ENCODE measurements at regions not wholly inside any gene's neighbourhood (a gene's known extent, or its start where the extent isn't known, plus 50 kb on each side); places are given as distances from the start of the nearest gene placed in this dataset.
"Not testable (repeated sequence)": the region's sequence is repeated elsewhere in the genome, so short reads cannot be mapped to it uniquely, and the experiment has no call there.

DNA sequence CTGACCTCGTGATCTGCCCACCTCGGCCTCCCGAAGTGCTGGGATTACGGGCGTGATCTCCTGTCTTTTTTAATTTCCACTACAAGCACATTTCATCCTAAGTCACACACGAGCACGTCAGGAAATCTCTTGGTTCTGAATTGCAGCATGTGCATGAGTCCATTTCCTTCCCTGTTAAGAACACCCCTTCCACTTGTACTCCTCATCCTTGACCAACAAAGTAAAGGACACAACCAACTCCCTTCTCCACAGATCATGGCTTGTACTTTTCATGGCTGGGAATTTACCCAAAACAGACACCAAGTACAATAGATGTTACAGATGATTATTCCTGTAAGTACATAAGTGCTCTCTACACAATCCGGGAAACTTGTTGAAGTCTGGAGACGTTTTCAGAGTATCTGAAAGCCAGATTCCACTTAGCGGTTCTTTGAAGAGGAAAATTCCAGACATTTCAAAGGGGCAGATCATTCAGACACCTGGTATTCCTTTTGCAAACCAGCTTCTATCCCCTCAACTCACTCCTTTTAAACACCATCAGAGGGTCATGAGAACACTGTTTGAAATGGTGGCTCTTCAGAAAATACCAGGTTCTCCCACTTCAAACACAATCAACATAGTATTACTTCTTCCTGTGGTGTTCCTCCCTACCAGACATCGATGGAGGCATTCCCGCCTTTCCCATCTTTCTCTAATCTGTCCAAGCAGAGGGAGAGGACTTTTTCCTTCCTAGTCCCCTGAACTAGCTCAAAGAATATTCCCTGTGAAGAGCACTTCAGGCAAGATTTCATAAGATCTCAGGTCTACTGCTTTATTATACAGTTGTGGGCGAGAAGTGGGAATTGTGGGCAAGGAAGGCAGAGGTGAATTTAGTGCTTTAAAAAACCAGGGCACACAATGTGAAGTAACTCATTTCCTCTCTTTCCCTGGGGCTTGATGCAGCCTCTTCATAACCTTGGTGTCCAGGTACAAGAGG lies 80.1 kb upstream of the TSC22D2 start:
- no peak for DNase-seq

- no peak for DNase-seq
These were observed 83.3 kb upstream of the TSC22D2 start for GRCh38 chr3:150324788-150325187.

DNA sequence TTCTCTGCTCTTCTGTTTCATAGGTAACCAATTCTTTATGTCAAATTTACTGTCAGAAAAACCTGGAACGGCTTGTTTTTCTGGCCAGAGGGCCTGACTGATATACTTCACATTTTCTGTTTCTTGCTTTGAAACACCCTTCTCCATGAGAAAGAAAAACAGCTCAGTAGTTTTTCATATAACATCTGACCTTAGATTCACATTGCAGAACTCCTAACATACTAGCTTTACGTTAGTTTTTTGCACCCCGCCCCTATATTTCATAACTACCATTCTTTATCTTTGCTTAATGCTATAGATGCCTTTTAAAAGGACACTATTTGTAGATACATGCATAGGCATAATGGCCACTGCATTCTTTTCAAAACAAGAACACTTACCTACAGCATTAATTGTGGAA lies 83.9 kb upstream of the TSC22D2 start:
- no peak for DNase-seq

DNA sequence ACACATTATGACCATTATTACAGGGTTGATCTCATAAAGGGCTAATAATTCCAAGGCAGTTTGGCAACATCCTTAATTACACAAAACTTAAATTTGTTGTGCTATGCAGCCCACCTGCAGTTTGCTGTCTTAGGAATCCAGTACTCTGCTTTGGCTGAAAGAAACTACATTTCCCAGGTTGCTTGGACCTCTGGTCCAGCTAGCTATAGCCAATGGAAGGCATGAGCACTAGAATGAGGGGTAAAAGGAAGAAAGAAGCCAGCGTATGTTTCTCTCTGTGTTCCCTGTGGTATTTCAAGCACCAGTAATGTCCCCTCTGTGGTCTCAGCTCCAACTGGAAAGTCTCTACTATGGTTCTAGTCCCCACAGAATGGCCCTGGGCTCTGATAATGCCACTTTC lies 84.3 kb upstream of the TSC22D2 start:
- no peak for DNase-seq

DNA sequence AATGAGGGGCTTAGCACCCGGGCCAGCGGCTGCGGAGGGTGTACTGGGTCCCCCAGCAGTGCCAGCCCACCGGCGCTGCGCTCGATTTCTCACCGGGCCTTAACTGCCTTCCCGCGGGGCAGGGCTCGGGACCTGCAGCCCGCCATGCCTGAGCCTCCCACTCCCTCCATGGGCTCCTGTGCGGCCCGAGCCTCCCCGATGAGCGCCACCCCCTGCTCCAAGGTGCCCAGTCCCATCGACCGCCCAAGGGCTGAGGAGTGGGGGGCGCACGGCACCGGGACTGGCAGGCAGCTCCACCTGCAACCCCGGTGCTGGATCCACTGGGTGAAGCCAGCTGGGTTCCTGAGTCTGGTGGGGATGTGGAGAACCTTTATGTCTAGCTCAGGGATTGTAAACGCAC lies 85.0 kb upstream of the TSC22D2 start:
- DNase-seq: not testable (repeated sequence)

DNA sequence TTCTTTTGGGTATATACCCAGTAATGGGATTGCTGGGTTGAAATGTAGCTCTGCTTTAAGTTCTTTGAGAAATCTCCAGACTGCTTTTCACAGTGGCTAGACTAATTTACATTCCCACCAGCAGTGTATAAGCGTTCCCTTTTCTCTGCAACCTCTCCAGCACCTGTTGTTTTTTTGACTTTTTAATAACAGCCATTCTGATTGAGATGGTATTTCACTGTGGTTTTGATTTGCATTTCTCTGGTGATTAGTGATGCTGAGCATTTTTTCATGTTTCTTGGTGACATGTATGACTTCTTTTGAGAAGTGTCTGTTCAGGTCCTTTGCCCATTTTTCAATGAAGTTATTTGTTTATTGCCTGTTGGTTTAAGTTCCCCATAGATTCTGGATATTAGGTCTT lies 87.1 kb upstream of the TSC22D2 start:
- not testable (repeated sequence) for DNase-seq

GRCh38 chr3:150319900-150320299 lies 88.2 kb upstream of the TSC22D2 start:
- DNase-seq: no peak

DNA sequence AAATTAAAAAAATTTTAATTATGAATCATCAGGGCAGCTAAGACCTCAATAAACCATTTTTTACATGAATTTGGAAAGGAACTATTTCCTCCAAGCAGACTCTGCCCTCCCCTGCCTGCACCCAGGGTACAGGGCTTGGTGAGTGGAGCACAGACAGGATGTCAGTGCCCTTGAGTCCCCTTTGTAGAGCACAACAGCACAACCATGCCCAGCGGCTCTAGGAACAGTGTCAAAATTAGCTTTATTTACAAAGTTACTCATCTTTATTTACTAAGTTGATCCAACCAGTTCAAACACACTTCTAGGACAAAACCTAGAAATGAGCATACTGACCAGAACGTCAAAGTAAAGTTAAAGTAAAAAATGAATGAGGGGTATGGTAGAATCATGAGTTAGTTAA lies 90.6 kb upstream of the TSC22D2 start:
- DNase-seq: no peak

GRCh38 chr3:150315721-150316120 lies 92.4 kb upstream of the TSC22D2 start:
- DNase-seq: no peak

GRCh38 chr3:150314248-150315004 lies 93.7 kb upstream of the TSC22D2 start:
- no peak for DNase-seq

- DNase-seq: no peak
These were observed 96.0 kb upstream of the TSC22D2 start for GRCh38 chr3:150312018-150312657.

GRCh38 chr3:150311156-150311555 lies 96.9 kb upstream of the TSC22D2 start:
- DNase-seq: no peak

DNA sequence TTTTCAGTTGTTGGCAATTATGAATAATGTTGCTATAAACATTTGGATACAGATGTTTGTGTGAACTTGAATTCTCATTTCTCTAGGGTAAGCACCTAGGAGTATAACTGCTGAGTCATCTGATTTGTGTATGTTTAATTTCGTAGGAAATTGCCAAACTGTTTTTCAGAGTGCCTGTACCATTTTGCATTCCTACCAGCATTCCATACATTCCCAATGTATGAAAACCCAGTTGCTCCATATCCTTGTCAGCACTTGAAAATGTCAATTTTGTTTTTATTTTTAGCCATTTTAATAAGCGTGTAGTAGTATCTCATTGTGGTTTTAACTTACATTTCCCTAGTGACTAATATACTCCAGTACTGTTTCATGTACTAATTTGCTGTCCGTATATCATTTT lies 98.5 kb upstream of the TSC22D2 start:
- no peak for DNase-seq

DNA sequence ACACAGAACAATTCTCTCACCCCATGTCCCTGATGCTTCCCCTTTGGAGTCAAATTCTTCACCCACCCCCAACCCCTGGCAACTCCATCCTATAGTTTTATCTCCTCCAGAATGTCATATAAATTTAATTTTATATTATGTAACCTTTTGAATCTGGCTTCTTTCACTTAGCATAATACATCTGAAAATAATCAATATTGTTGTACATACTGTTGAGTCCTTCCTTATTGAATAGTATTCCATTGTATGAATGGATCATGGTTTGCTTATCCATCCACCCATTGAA lies 98.9 kb upstream of the TSC22D2 start:
- no peak for DNase-seq

DNA sequence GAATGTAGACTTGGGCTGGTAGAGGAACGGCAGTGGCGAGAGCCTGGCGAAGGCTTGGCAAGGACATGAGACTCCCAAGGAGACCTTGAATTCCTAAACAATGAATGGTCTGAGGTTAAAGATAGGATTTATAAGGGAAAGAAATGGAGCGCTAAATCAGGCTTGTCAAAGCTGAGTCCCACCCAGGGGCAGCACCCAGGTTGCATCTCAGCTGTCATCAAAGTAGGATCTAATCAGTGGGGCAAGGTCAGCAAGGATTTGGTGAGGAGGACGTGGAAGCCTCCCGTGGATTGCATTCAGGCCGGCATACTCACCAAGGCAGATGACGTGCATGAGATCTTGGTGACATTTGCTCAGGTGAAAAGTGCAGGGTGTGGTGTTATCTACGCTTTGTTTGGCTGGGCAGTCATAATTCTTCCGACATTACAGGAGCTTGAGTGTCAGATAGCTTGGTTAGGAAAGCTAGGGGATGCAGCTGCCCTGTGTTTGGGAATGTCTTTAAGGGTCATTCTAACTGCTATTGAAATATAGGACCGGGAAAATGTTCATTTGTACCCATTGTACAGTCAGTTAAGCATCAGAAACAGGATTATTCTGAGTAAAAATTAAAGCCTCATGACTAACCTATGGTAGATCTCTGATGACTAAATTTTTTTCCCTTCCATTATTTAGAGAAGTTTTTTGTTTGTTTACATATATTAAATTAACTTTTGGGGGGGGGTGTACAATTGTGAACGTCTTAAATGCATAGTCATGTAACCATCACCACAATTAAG lies 99.4 kb upstream of the TSC22D2 start:
- DNase-seq: no peak

- DNase-seq: no peak
These were observed 100.1 kb upstream of the TSC22D2 start for GRCh38 chr3:150308037-150308319.

DNA sequence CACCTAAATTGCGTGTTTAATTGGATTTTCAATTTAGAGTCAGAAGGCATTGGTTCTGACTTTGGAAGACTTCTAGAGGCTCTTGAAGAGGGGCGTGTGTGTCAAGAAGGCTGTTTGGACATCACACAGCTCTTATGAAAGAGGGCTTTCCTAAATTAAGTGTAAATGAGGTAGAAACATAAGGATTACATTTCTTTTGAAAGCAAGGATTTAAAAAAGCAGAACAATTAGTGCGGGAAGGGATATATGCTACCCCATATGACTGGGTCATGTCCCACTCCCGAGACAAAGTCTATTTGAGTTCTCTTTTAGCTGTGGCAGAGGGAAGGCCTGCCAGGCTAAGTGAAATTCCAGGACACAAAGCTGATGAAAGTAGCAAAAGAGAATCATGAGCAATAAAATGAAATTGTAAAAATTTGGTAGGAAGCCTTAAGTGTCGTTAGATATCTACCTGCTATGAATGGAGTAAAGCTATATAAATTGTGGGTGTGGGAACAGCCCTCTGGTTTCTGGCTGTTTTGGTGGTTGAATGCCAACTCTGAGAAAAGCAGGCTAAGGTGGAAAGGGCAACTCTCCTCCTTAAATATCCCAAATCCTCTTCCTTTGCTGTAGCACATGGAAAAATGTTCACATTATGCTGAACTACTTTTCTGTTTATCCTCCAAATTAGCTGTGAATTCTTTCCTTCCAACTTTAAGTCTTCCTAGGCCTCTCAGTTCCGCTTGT lies 100.6 kb upstream of the TSC22D2 start:
- DNase-seq: no peak

DNA sequence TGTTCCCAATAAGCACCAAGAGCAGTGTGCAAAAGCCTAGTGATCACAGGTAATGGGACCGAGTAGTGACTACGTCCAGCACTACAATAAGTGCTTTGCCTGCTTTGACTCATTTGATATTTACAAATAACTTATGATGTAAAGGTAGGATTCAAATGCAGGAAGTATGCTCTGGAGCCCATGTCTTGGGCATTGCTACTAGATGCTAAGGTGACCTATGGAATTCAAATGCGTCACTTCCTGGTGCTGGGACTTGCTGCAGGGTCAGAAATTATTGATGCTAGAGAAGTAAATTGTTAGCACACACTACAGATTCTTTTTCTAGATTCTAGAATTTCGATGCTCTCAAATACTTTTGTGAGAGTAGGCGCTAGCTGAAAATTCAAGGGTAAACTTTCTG lies 101.2 kb upstream of the TSC22D2 start:
- no peak for DNase-seq

- no peak for DNase-seq
These were observed 102.0 kb upstream of the TSC22D2 start for GRCh38 chr3:150306083-150306482.

DNA sequence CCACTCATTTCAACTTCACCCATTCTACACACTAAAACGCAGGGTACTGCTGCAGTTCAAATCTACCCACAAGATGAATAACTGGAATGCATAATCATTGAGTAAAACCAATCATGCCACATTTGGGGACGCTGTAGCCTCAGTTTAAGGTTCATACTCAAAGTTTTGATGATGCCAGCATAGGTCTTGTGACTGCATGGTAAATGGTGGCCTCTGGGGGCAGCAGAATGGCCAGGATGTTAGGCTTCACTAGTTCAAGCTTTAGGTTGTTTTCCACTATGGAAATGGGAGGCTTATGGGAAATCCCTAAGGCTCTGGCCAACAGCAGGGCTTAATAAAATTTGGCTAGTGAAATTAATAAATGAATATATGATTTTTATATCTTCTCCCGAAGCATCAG lies 104.3 kb upstream of the TSC22D2 start:
- DNase-seq: no peak

- DNase-seq: no peak
These were observed 105.9 kb upstream of the TSC22D2 start for GRCh38 chr3:150302246-150302645.

DNA sequence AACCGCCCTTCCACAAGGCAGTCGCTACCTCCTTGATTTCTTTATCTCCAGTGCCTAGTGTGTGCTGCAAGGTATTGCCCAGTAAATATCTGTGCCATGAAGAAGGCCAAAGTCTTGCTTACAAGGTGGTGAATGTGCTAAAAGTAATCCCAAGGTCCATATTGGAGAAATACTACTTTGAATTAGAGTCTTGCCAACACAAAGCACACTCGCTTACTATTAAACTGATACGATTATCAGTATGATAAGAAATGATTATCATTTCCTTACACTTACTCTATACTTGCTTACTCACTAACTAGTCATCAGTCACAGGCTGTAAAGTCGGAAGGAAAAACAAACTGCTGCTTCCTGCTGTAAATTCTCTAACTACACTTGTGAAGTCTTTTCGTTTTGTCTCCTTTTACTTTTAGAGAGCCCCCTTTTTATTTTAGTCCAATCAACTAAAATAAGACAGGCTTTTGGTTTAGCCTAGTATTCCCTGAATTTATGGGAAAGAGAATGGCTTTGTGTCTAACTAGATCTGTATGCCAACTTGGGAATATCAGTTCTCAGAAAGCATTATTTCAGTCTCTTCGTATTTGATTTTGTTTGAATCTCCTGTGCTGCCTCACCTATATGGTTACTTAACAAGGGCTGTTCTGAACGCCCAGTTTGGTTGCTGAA lies 107.1 kb upstream of the TSC22D2 start:
- DNase-seq: no peak

All from NCI-H1048 (cell line).